GM23338 (cell line): ENCODE measurements at regions not wholly inside any gene's neighbourhood (a gene's known extent, or its start where the extent isn't known, plus 50 kb on each side); places are given as distances from the start of the nearest gene placed in this dataset.

ENCODE experiments used
- ATAC-seq: fragments of 200-7000 bp; cut with Tn5 transposase; 3 replicates; pipeline ENCODE4 v1.9.1; 2020
- DNase-seq: peaks from one replicate; pipeline ENCODE4 v3.0.0-alpha.2; 2015; ENCODE audit warnings: low spot score
- H2AFZ ChIP-seq: fragments of 200-600 bp; sonication (generic); 2 replicates; pipeline ENCODE4 v1.8.0; 2016; ENCODE audit warnings: antibody characterized with exemption, mild to moderate bottlenecking, moderate library complexity
- H3F3A ChIP-seq: fragments of 200-600 bp; sonication (generic); replicated peaks from 2 replicates; pipeline ENCODE4 v1.8.0; 2017; ENCODE audit warnings: antibody characterized with exemption, mixed run types, low read depth
- H3K27ac ChIP-seq: fragments of 200-600 bp; sonication (generic); 2 replicates; pipeline ENCODE4 v1.6.1; 2016; ENCODE audit warnings: low read depth
- H3K27me3 ChIP-seq: fragments of 200-600 bp; sonication (generic); 2 replicates; pipeline ENCODE4 v1.8.0; 2016; ENCODE audit warnings: mild to moderate bottlenecking, mixed run types, moderate library complexity; ENCODE audit not compliant: insufficient read depth
- H3K36me3 ChIP-seq: fragments of 200-600 bp; sonication (generic); 2 replicates; pipeline ENCODE4 v1.8.0; 2016; ENCODE audit warnings: mild to moderate bottlenecking; ENCODE audit not compliant: insufficient read depth
- H3K4me1 ChIP-seq: fragments of 200-600 bp; sonication (generic); 2 replicates; pipeline ENCODE4 v1.8.0; 2016; ENCODE audit warnings: mild to moderate bottlenecking, moderate library complexity; ENCODE audit not compliant: insufficient read depth
- H3K4me2 ChIP-seq: fragments of 200-600 bp; sonication (generic); 2 replicates; pipeline ENCODE4 v1.7.1; 2017; ENCODE audit warnings: mixed run types
- H3K4me3 ChIP-seq: fragments of 200-600 bp; sonication (generic); 2 replicates; pipeline ENCODE4 v1.6.1; 2016; ENCODE audit warnings: mixed run types
- H3K79me2 ChIP-seq: fragments of 200-600 bp; sonication (generic); replicated peaks from 2 replicates; pipeline ENCODE4 v1.8.0; 2017; ENCODE audit warnings: mild to moderate bottlenecking; ENCODE audit not compliant: insufficient read depth
- H3K9me2 ChIP-seq: fragments of 200-600 bp; sonication (generic); 2 replicates; pipeline ENCODE4 v1.8.0; 2017; ENCODE audit not compliant: insufficient read depth
- H4K20me1 ChIP-seq: fragments of 200-600 bp; sonication (generic); replicated peaks from 2 replicates; pipeline ENCODE4 v1.8.0; 2017; ENCODE audit warnings: mild to moderate bottlenecking; ENCODE audit not compliant: insufficient read depth
- H3K27ac Mint-ChIP-seq: 2 replicates; pipeline ENCODE4 v1.8.0; 2020; ENCODE audit warnings: inconsistent platforms, mild to moderate bottlenecking, moderate library complexity, mixed read lengths
- H3K27me3 Mint-ChIP-seq: 3 replicates; pipeline ENCODE4 v1.8.0; 2022; ENCODE audit warnings: low read depth, mild to moderate bottlenecking, moderate library complexity, mixed read lengths, inconsistent platforms; ENCODE audit not compliant: insufficient read depth, poor library complexity
- H3K36me3 Mint-ChIP-seq: 3 replicates; pipeline ENCODE4 v1.8.0; 2021; ENCODE audit warnings: low read depth, mild to moderate bottlenecking, inconsistent platforms, moderate library complexity, mixed read lengths
- H3K4me1 Mint-ChIP-seq: 3 replicates; pipeline ENCODE4 v1.8.0; 2020; ENCODE audit warnings: mild to moderate bottlenecking, inconsistent platforms, mixed read lengths
- H3K4me3 Mint-ChIP-seq: 3 replicates; pipeline ENCODE4 v1.8.0; 2021; ENCODE audit warnings: moderate library complexity, mild to moderate bottlenecking, inconsistent platforms, mixed read lengths
- H3K9me3 Mint-ChIP-seq: 3 replicates; pipeline ENCODE4 v1.8.0; 2020; ENCODE audit warnings: moderate library complexity, mild to moderate bottlenecking, inconsistent platforms, mixed read lengths
- CREB1 ChIP-seq: fragments of 250-450 bp; sonication (Bioruptor Pico); IDR thresholded peaks from 2 replicates; pipeline ENCODE4 v1.5.0; 2020; ENCODE audit warnings: low read depth, mild to moderate bottlenecking, moderate library complexity
- CTCF ChIP-seq, 2 experiments: fragments of 200-600 bp in 1 of 2; sonication (generic) in 1 of 2; conservative IDR thresholded peaks; 2 replicates each; pipeline versions ENCODE4 v1.5.1 to v1.6.1; 2016 to 2017; ENCODE audit warnings: antibody characterized with exemption in 2 of 2, low read depth in 2 of 2, mild to moderate bottlenecking in 2 of 2, moderate library complexity in 1 of 2
- ETS1 ChIP-seq: IDR thresholded peaks from 2 replicates; pipeline ENCODE4 v1.6.1; 2016; ENCODE audit warnings: antibody characterized with exemption
- EZH2 ChIP-seq: fragments of 200-600 bp; sonication (generic); IDR thresholded peaks from one replicate; pipeline ENCODE4 v1.8.0; 2017; ENCODE audit warnings: antibody characterized with exemption, mild to moderate bottlenecking, low read depth; ENCODE audit not compliant: unreplicated experiment
- EZH2phosphoT487 ChIP-seq: fragments of 200-600 bp; sonication (generic); IDR thresholded peaks from one replicate; pipeline ENCODE4 v1.8.1; 2018; ENCODE audit warnings: antibody characterized with exemption; ENCODE audit not compliant: unreplicated experiment
- JUNB ChIP-seq: IDR thresholded peaks from one replicate; pipeline ENCODE4 v1.6.1; 2016; ENCODE audit warnings: antibody characterized with exemption; ENCODE audit not compliant: unreplicated experiment
- NANOG ChIP-seq: IDR thresholded peaks from 2 replicates; pipeline ENCODE4 v1.6.1; 2016; ENCODE audit warnings: antibody characterized with exemption, borderline replicate concordance
- POLR2AphosphoS5 ChIP-seq: IDR thresholded peaks from 2 replicates; pipeline ENCODE4 v1.6.1; 2016; ENCODE audit warnings: antibody characterized with exemption, low read depth
- STAT1 ChIP-seq: IDR thresholded peaks from one replicate; pipeline ENCODE4 v1.6.1; 2016; ENCODE audit warnings: antibody characterized with exemption; ENCODE audit not compliant: unreplicated experiment
- ZNF114 ChIP-seq: fragments of 250-450 bp; sonication (Bioruptor Pico); IDR thresholded peaks from 2 replicates; pipeline ENCODE4 v1.5.0; 2020; ENCODE audit warnings: mild to moderate bottlenecking, moderate library complexity
- ZNF331 ChIP-seq: fragments of 250-450 bp; sonication (Bioruptor Pico); IDR thresholded peaks from 2 replicates; pipeline ENCODE4 v1.5.0; 2020; ENCODE audit warnings: low read depth, mild to moderate bottlenecking, moderate library complexity
- ZNF462 ChIP-seq: fragments of 250-450 bp; sonication (Bioruptor Pico); IDR thresholded peaks from 2 replicates; pipeline ENCODE4 v1.5.0; 2020; ENCODE audit warnings: mild to moderate bottlenecking, moderate library complexity
- TF ChIP-seq, protein P1 (sequence below): IDR thresholded peaks from one replicate; pipeline ENCODE4 v1.6.1; 2018; ENCODE audit warnings: antibody characterized with exemption; ENCODE audit not compliant: unreplicated experiment

DNA sequence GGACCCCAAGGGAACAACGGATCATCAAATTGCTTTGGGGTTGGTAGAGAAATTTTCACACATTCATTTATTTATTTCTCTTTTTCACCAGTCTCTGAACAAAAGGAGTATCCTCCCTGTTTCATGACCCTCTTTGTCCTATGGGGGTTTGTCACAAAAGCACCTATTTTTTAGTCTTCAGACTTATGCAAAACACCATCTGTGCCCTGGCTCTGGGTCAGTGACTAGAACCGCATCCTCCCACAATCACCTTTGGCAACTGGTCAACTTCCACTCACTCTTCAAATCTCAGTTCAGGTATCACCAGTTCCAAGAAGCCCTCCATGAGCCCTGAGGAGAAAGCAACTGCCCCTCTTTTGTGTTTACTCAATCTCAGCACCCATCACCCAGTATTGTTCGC is 395.7 kb downstream of the CDK5RAP2 start:
- Histone ChIP-seq H3K79me2 (no peaks in the 10 kb centered on the region), H3K4me3 (no peak overlapping the region), H4K20me1 (no peaks in the 10 kb centered on the region; the same call in 1 of the 2 replicates), H3K36me3 (no peaks in the 10 kb centered on the region), H3K4me1 (no peaks in the 10 kb centered on the region), H3K27ac (no peak overlapping the region), H2AFZ (no peak overlapping the region), H3K27me3 (no peaks in the 10 kb centered on the region), H3F3A (no peaks in the 10 kb centered on the region), H3K9me2 (no peaks in the 10 kb centered on the region), H3K4me2 (no peak overlapping the region)
- Mint-ChIP-seq H3K27ac (no peak overlapping the region), H3K27me3 (peaks cover 3% of the 10 kb centered on the region), H3K4me1 (no peaks in the 10 kb centered on the region; the same call in 2 of the 3 replicates), H3K4me3 (no peak overlapping the region), H3K36me3 (no peaks in the 10 kb centered on the region), H3K9me3 (peaks cover 4% of the 10 kb centered on the region; the same call in 2 of the 3 replicates)
- DNase-seq = no peak
- TF ChIP-seq ZNF462 (CRISPR knock-in tag) = no peak
- TF ChIP-seq POLR2AphosphoS5 = no peak
- TF ChIP-seq EZH2 = no peak
- no peak for TF ChIP-seq EZH2phosphoT487
- TF ChIP-seq CTCF (conservative IDR thresholded peaks at IDR 0.05; ENCODE audit: low read depth in 2 of 2) = no peak
- TF ChIP-seq JUNB = no peak
- TF ChIP-seq CREB1 (CRISPR knock-in tag) = no peak
- no peak for TF ChIP-seq STAT1
- no peak for TF ChIP-seq ETS1
- TF ChIP-seq, protein P1, sequence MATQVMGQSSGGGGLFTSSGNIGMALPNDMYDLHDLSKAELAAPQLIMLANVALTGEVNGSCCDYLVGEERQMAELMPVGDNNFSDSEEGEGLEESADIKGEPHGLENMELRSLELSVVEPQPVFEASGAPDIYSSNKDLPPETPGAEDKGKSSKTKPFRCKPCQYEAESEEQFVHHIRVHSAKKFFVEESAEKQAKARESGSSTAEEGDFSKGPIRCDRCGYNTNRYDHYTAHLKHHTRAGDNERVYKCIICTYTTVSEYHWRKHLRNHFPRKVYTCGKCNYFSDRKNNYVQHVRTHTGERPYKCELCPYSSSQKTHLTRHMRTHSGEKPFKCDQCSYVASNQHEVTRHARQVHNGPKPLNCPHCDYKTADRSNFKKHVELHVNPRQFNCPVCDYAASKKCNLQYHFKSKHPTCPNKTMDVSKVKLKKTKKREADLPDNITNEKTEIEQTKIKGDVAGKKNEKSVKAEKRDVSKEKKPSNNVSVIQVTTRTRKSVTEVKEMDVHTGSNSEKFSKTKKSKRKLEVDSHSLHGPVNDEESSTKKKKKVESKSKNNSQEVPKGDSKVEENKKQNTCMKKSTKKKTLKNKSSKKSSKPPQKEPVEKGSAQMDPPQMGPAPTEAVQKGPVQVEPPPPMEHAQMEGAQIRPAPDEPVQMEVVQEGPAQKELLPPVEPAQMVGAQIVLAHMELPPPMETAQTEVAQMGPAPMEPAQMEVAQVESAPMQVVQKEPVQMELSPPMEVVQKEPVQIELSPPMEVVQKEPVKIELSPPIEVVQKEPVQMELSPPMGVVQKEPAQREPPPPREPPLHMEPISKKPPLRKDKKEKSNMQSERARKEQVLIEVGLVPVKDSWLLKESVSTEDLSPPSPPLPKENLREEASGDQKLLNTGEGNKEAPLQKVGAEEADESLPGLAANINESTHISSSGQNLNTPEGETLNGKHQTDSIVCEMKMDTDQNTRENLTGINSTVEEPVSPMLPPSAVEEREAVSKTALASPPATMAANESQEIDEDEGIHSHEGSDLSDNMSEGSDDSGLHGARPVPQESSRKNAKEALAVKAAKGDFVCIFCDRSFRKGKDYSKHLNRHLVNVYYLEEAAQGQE = no peak
- no peak for TF ChIP-seq NANOG
- TF ChIP-seq ZNF331 = no peak
- no peak for TF ChIP-seq ZNF114
- no peak for ATAC-seq
